Stimulated activated naive CD8-positive, alpha-beta T cell treated with anti-CD3 and anti-CD28 coated beads, Interleukin-15, Interleukin-2, amounts not matched to agents 100 ng/mL and 50 ng/mL, for 24 hours (primary cell): ENCODE measurements at regions not wholly inside any gene's neighbourhood (a gene's known extent, or its start where the extent isn't known, plus 50 kb on each side); places are given as distances from the start of the nearest gene placed in this dataset.

ENCODE experiments used
- H3K27ac Mint-ChIP-seq: one replicate; pipeline ENCODE4 v1.8.0; 2021; ENCODE audit warnings: mild to moderate bottlenecking, mixed read lengths
- H3K27me3 Mint-ChIP-seq: one replicate; pipeline ENCODE4 v1.8.0; 2021; ENCODE audit warnings: mixed read lengths
- H3K36me3 Mint-ChIP-seq: one replicate; pipeline ENCODE4 v1.8.0; 2021; ENCODE audit warnings: low read depth, mixed read lengths
- H3K4me1 Mint-ChIP-seq: one replicate; pipeline ENCODE4 v1.8.0; 2021; ENCODE audit warnings: low read depth, mixed read lengths
- H3K4me3 Mint-ChIP-seq: one replicate; pipeline ENCODE4 v1.8.0; 2021; ENCODE audit warnings: mild to moderate bottlenecking, mixed read lengths
- H3K9me3 Mint-ChIP-seq: one replicate; pipeline ENCODE4 v1.8.0; 2021; ENCODE audit warnings: mixed read lengths

- no peaks in the 10 kb centered on the region for H3K4me1 Mint-ChIP-seq
- no peak overlapping the region for H3K27ac Mint-ChIP-seq
- no peaks in the 10 kb centered on the region for H3K36me3 Mint-ChIP-seq
- H3K4me3 Mint-ChIP-seq: no peak overlapping the region
- H3K9me3 Mint-ChIP-seq: no peaks in the 10 kb centered on the region
- peaks cover 28% of the 10 kb centered on the region for H3K27me3 Mint-ChIP-seq
Measured at GRCh38 chr2:238727585-238728329, 120.1 kb upstream of the TWIST2 start.

GRCh38 chr2:238728330-238729260, 119.3 kb upstream of the TWIST2 start:
- peaks cover 28% of the 10 kb centered on the region for H3K27me3 Mint-ChIP-seq
- no peak overlapping the region for H3K4me3 Mint-ChIP-seq
- no peaks in the 10 kb centered on the region for H3K36me3 Mint-ChIP-seq
- H3K27ac Mint-ChIP-seq: no peak overlapping the region
- no peaks in the 10 kb centered on the region for H3K9me3 Mint-ChIP-seq
- no peaks in the 10 kb centered on the region for H3K4me1 Mint-ChIP-seq

GRCh38 chr2:238729261-238729935, 118.5 kb upstream of the TWIST2 start:
- H3K9me3 Mint-ChIP-seq: no peaks in the 10 kb centered on the region
- H3K27ac Mint-ChIP-seq: no peak overlapping the region
- no peaks in the 10 kb centered on the region for H3K36me3 Mint-ChIP-seq
- peaks cover 26% of the 10 kb centered on the region for H3K27me3 Mint-ChIP-seq
- no peaks in the 10 kb centered on the region for H3K4me1 Mint-ChIP-seq
- H3K4me3 Mint-ChIP-seq: no peak overlapping the region

GRCh38 chr2:238730001-238730669, 117.8 kb upstream of the TWIST2 start:
- Mint-ChIP-seq H3K4me1 (no peaks in the 10 kb centered on the region), H3K27ac (no peak overlapping the region), H3K36me3 (no peaks in the 10 kb centered on the region), H3K4me3 (no peak overlapping the region), H3K27me3 (peaks cover 21% of the 10 kb centered on the region), H3K9me3 (no peaks in the 10 kb centered on the region)

- Mint-ChIP-seq H3K4me3 (no peak overlapping the region), H3K36me3 (no peaks in the 10 kb centered on the region), H3K9me3 (no peaks in the 10 kb centered on the region), H3K27me3 (peaks cover 25% of the 10 kb centered on the region), H3K27ac (no peak overlapping the region), H3K4me1 (no peaks in the 10 kb centered on the region)
Measured at GRCh38 chr2:238730881-238731280, 117.0 kb upstream of the TWIST2 start.

- Mint-ChIP-seq H3K9me3 (no peaks in the 10 kb centered on the region), H3K36me3 (no peaks in the 10 kb centered on the region), H3K4me3 (no peak overlapping the region), H3K4me1 (no peaks in the 10 kb centered on the region), H3K27me3 (peaks cover 18% of the 10 kb centered on the region), H3K27ac (no peak overlapping the region)
Measured at GRCh38 chr2:238731961-238732360, 115.9 kb upstream of the TWIST2 start.

- no peak overlapping the region for H3K4me3 Mint-ChIP-seq
- H3K9me3 Mint-ChIP-seq: peaks cover 3% of the 10 kb centered on the region
- H3K36me3 Mint-ChIP-seq: no peaks in the 10 kb centered on the region
- H3K4me1 Mint-ChIP-seq: no peaks in the 10 kb centered on the region
- H3K27me3 Mint-ChIP-seq: peaks cover 54% of the 10 kb centered on the region
- no peak overlapping the region for H3K27ac Mint-ChIP-seq
Measured at GRCh38 chr2:238738917-238739316, 109.0 kb upstream of the TWIST2 start.

GRCh38 chr2:238739668-238740067, 108.2 kb upstream of the TWIST2 start:
- Mint-ChIP-seq H3K4me3 (no peak overlapping the region), H3K4me1 (no peaks in the 10 kb centered on the region), H3K27ac (no peak overlapping the region), H3K9me3 (peaks cover 3% of the 10 kb centered on the region), H3K36me3 (no peaks in the 10 kb centered on the region), H3K27me3 (peaks cover 58% of the 10 kb centered on the region)

- H3K27me3 Mint-ChIP-seq: peaks cover 51% of the 10 kb centered on the region
- H3K4me1 Mint-ChIP-seq: no peaks in the 10 kb centered on the region
- peaks cover 3% of the 10 kb centered on the region for H3K9me3 Mint-ChIP-seq
- H3K4me3 Mint-ChIP-seq: no peak overlapping the region
- H3K27ac Mint-ChIP-seq: no peak overlapping the region
- H3K36me3 Mint-ChIP-seq: no peaks in the 10 kb centered on the region
Measured at GRCh38 chr2:238741277-238741676, 106.6 kb upstream of the TWIST2 start.

GRCh38 chr2:238742066-238742465, 105.8 kb upstream of the TWIST2 start:
- Mint-ChIP-seq H3K9me3 (peaks cover 3% of the 10 kb centered on the region), H3K4me3 (no peak overlapping the region), H3K36me3 (no peaks in the 10 kb centered on the region), H3K27ac (no peak overlapping the region), H3K4me1 (no peaks in the 10 kb centered on the region), H3K27me3 (peaks cover 49% of the 10 kb centered on the region)

GRCh38 chr2:238742664-238743063, 105.2 kb upstream of the TWIST2 start:
- Mint-ChIP-seq H3K4me1 (no peaks in the 10 kb centered on the region), H3K4me3 (no peak overlapping the region), H3K36me3 (no peaks in the 10 kb centered on the region), H3K27me3 (peaks cover 43% of the 10 kb centered on the region), H3K27ac (no peak overlapping the region), H3K9me3 (peaks cover 3% of the 10 kb centered on the region)

GRCh38 chr2:238743243-238744065, 104.4 kb upstream of the TWIST2 start:
- Mint-ChIP-seq H3K36me3 (no peaks in the 10 kb centered on the region), H3K4me3 (no peak overlapping the region), H3K9me3 (peaks cover 3% of the 10 kb centered on the region), H3K27ac (no peak overlapping the region), H3K27me3 (peaks cover 41% of the 10 kb centered on the region), H3K4me1 (no peaks in the 10 kb centered on the region)

- Mint-ChIP-seq H3K4me3 (no peak overlapping the region), H3K9me3 (peaks cover 7% of the 10 kb centered on the region), H3K27ac (no peak overlapping the region), H3K27me3 (peaks cover 32% of the 10 kb centered on the region), H3K36me3 (no peaks in the 10 kb centered on the region), H3K4me1 (no peaks in the 10 kb centered on the region)
Measured at GRCh38 chr2:238744951-238745350, 102.9 kb upstream of the TWIST2 start.

GRCh38 chr2:238745997-238746396, 101.9 kb upstream of the TWIST2 start:
- no peak overlapping the region for H3K27ac Mint-ChIP-seq
- H3K9me3 Mint-ChIP-seq: peaks cover 7% of the 10 kb centered on the region
- H3K4me3 Mint-ChIP-seq: no peak overlapping the region
- no peaks in the 10 kb centered on the region for H3K36me3 Mint-ChIP-seq
- peaks cover 23% of the 10 kb centered on the region for H3K27me3 Mint-ChIP-seq
- no peaks in the 10 kb centered on the region for H3K4me1 Mint-ChIP-seq
